Ascending aorta (tissue), 2 donors: ENCODE measurements at regions not wholly inside any gene's neighbourhood (a gene's known extent, or its start where the extent isn't known, plus 50 kb on each side); places are given as distances from the start of the nearest gene placed in this dataset.

Experiments used
- DNase-seq, 2 donors: peaks; one replicate each; pipeline ENCODE4 v3.0.0-alpha.2; 2019; ENCODE audit warnings: low spot score in 2 of 2
- H3K27ac ChIP-seq, 2 donors: fragments of 200-600 bp; sonication (generic); one replicate each; pipeline ENCODE4 v1.5.1; 2016 to 2017; ENCODE audit warnings: mild to moderate bottlenecking in 1 of 2
- H3K27me3 ChIP-seq: fragments of 200-600 bp; sonication (generic); one replicate; pipeline ENCODE4 v1.5.1; 2017
- H3K36me3 ChIP-seq, 2 donors: fragments of 200-600 bp; sonication (generic); one replicate each; pipeline ENCODE4 v1.5.1; 2016
- H3K4me1 ChIP-seq, 2 donors: fragments of 200-600 bp; sonication (generic); one replicate each; pipeline ENCODE4 v1.5.1; 2016 to 2017; ENCODE audit warnings: mild to moderate bottlenecking in 1 of 2
- H3K4me3 ChIP-seq, 2 donors: fragments of 200-600 bp; sonication (generic); one replicate each; pipeline ENCODE4 v1.5.1; 2016 to 2017; ENCODE audit warnings: mild to moderate bottlenecking in 1 of 2
- H3K9me3 ChIP-seq, 2 donors: fragments of 200-600 bp; sonication (generic); one replicate each; pipeline ENCODE4 v1.5.1; 2016
- CTCF ChIP-seq, 3 experiments: fragments of 200-600 bp in 2 of 3; fragments of 450-650 bp in 1 of 3; sonication (generic) in 2 of 3; IDR thresholded peaks; one replicate each; pipeline ENCODE4 v1.5.1; 2016 to 2019; ENCODE audit warnings: antibody characterized with exemption in 3 of 3, mild to moderate bottlenecking in 1 of 3, moderate library complexity in 1 of 3
- intact Hi-C: fragments of 100-400 bp; cut with DNase I; formaldehyde crosslinking; loops from one replicate; pipeline ENCODE4 v1.15.1; 2023

GRCh38 chr2:446963-447530, 159.2 kb upstream of the ALKAL2 start:
- H3K4me1 ChIP-seq: no peaks in the 10 kb centered on the region
- no peaks in the 10 kb centered on the region for H3K9me3 ChIP-seq
- H3K4me3 ChIP-seq: no peak overlapping the region
- no peak overlapping the region for H3K27ac ChIP-seq
- no peak for TF ChIP-seq CTCF (IDR thresholded peaks at IDR 0.05)
- intact Hi-C loops: no loop called here
- DNase-seq: no peak
- no peaks in the 10 kb centered on the region for H3K36me3 ChIP-seq
- no peaks in the 10 kb centered on the region for H3K27me3 ChIP-seq

GRCh38 chr2:446303-446874, 158.5 kb upstream of the ALKAL2 start:
- no peak for TF ChIP-seq CTCF (IDR thresholded peaks at IDR 0.05)
- Histone ChIP-seq H3K36me3 (no peaks in the 10 kb centered on the region), H3K9me3 (no peaks in the 10 kb centered on the region), H3K4me3 (no peak overlapping the region), H3K4me1 (no peaks in the 10 kb centered on the region), H3K27ac (no peak overlapping the region), H3K27me3 (no peaks in the 10 kb centered on the region)
- intact Hi-C loops: no loop called here
- DNase-seq: no peak

- no peak for DNase-seq
- Histone ChIP-seq H3K4me3 (no peak overlapping the region), H3K9me3 (no peaks in the 10 kb centered on the region), H3K4me1 (no peaks in the 10 kb centered on the region), H3K27ac (no peak overlapping the region), H3K36me3 (no peaks in the 10 kb centered on the region), H3K27me3 (no peaks in the 10 kb centered on the region)
- no peak for TF ChIP-seq CTCF (IDR thresholded peaks at IDR 0.05)
- intact Hi-C loops: no loop called here
These were observed 158.0 kb upstream of the ALKAL2 start for GRCh38 chr2:445896-446295.

GRCh38 chr2:444937-445884, 157.3 kb upstream of the ALKAL2 start:
- Histone ChIP-seq H3K27me3 (no peaks in the 10 kb centered on the region), H3K4me1 (no peaks in the 10 kb centered on the region), H3K9me3 (no peaks in the 10 kb centered on the region), H3K4me3 (no peak overlapping the region), H3K27ac (no peak overlapping the region), H3K36me3 (no peaks in the 10 kb centered on the region)
- intact Hi-C loops: no loop called here
- no peak for TF ChIP-seq CTCF (IDR thresholded peaks at IDR 0.05)
- DNase-seq: no peak

GRCh38 chr2:443741-444140, 155.8 kb upstream of the ALKAL2 start:
- no peak for DNase-seq
- intact Hi-C loops: no loop called here
- no peak overlapping the region for H3K4me3 ChIP-seq
- no peaks in the 10 kb centered on the region for H3K9me3 ChIP-seq
- H3K27me3 ChIP-seq: no peaks in the 10 kb centered on the region
- no peak for TF ChIP-seq CTCF (IDR thresholded peaks at IDR 0.05)
- no peak overlapping the region for H3K27ac ChIP-seq
- no peaks in the 10 kb centered on the region for H3K4me1 ChIP-seq
- H3K36me3 ChIP-seq: no peaks in the 10 kb centered on the region
